H9 (cell line): ENCODE measurements at regions not wholly inside any gene's neighbourhood (a gene's known extent, or its start where the extent isn't known, plus 50 kb on each side); places are given as distances from the start of the nearest gene placed in this dataset.

Experiments used
- DNase-seq: peaks from one replicate; pipeline ENCODE4 v3.0.0-alpha.2; 2017
- H2AFZ ChIP-seq: one replicate; pipeline ENCODE4 v1.6.1; 2013; ENCODE audit warnings: mild to moderate bottlenecking, low read length, control low read depth, moderate library complexity
- H2AK5ac ChIP-seq: 2 replicates; pipeline ENCODE4 v1.6.1; 2013; ENCODE audit warnings: low read length, control low read depth, mixed read lengths; ENCODE audit not compliant: insufficient read length
- H2BK120ac ChIP-seq: one replicate; pipeline ENCODE4 v1.6.1; 2013; ENCODE audit warnings: low read depth, mild to moderate bottlenecking, low read length, control low read depth, inconsistent platforms; ENCODE audit not compliant: poor library complexity, severe bottlenecking
- H2BK12ac ChIP-seq: 2 replicates; pipeline ENCODE4 v1.6.1; 2013; ENCODE audit warnings: low read length, control low read depth, mixed read lengths, low read depth; ENCODE audit not compliant: insufficient read length
- H2BK15ac ChIP-seq: 2 replicates; pipeline ENCODE4 v1.6.1; 2013; ENCODE audit warnings: low read depth, low read length, control low read depth
- H2BK20ac ChIP-seq: one replicate; pipeline ENCODE4 v1.6.1; 2013; ENCODE audit warnings: low read depth, mild to moderate bottlenecking, low read length, control low read depth, inconsistent platforms; ENCODE audit not compliant: poor library complexity, severe bottlenecking
- H2BK5ac ChIP-seq: 2 replicates; pipeline ENCODE4 v1.6.1; 2013; ENCODE audit warnings: low read length, control low read depth, mixed read lengths; ENCODE audit not compliant: insufficient read length
- H3K14ac ChIP-seq: 2 replicates; pipeline ENCODE4 v1.6.1; 2013; ENCODE audit warnings: low read length, control low read depth; ENCODE audit not compliant: insufficient read depth
- H3K18ac ChIP-seq: 2 replicates; pipeline ENCODE4 v1.6.1; 2013; ENCODE audit warnings: low read depth, mild to moderate bottlenecking, mixed read lengths, low read length, control low read depth; ENCODE audit not compliant: insufficient read length
- H3K23ac ChIP-seq: 2 replicates; pipeline ENCODE4 v1.6.1; 2013; ENCODE audit warnings: low read length, control low read depth, mixed read lengths, low read depth; ENCODE audit not compliant: insufficient read length
- H3K23me2 ChIP-seq: 2 replicates; pipeline ENCODE4 v1.6.1; 2013; ENCODE audit warnings: low read depth, mild to moderate bottlenecking, mixed read lengths, low read length, control low read depth; ENCODE audit not compliant: insufficient read length, poor library complexity, severe bottlenecking
- H3K27ac ChIP-seq: 2 replicates; pipeline ENCODE4 v1.5.1; 2013; ENCODE audit warnings: low read length, control low read depth, mixed read lengths, low read depth; ENCODE audit not compliant: insufficient read length
- H3K27me3 ChIP-seq: 2 replicates; pipeline ENCODE4 v1.6.1; 2013; ENCODE audit warnings: low read length, control low read depth, inconsistent platforms; ENCODE audit not compliant: insufficient read depth
- H3K4ac ChIP-seq: 2 replicates; pipeline ENCODE4 v1.6.1; 2013; ENCODE audit warnings: low read depth, mild to moderate bottlenecking, control low read depth, inconsistent platforms, low read length, moderate library complexity
- H3K4me1 ChIP-seq: 2 replicates; pipeline ENCODE4 v1.6.1; 2013; ENCODE audit warnings: low read length, control low read depth, inconsistent platforms; ENCODE audit not compliant: insufficient read depth
- H3K4me2 ChIP-seq: 2 replicates; pipeline ENCODE4 v1.6.1; 2013; ENCODE audit warnings: low read length, control low read depth, mixed read lengths; ENCODE audit not compliant: insufficient read length, insufficient read depth
- H3K56ac ChIP-seq: 2 replicates; pipeline ENCODE4 v1.6.1; 2013; ENCODE audit warnings: low read depth, mild to moderate bottlenecking, mixed read lengths, low read length, control low read depth; ENCODE audit not compliant: insufficient read length
- H3K79me1 ChIP-seq: 2 replicates; pipeline ENCODE4 v1.6.1; 2013; ENCODE audit warnings: low read depth, mild to moderate bottlenecking, moderate library complexity, low read length, control low read depth, inconsistent platforms; ENCODE audit not compliant: insufficient read depth, poor library complexity, severe bottlenecking
- H3K79me2 ChIP-seq: 2 replicates; pipeline ENCODE4 v1.6.1; 2013; ENCODE audit warnings: low read length, control low read depth, inconsistent platforms; ENCODE audit not compliant: insufficient read depth
- H3K9ac ChIP-seq: 2 replicates; pipeline ENCODE4 v1.6.1; 2013; ENCODE audit warnings: low read length, control low read depth, mixed read lengths; ENCODE audit not compliant: insufficient read length; ENCODE audit errors: extremely low read depth
- H3K9me3 ChIP-seq: one replicate; pipeline ENCODE4 v1.6.1; 2013; ENCODE audit warnings: low read depth, low read length, inconsistent platforms; ENCODE audit not compliant: control insufficient read depth
- H3T11ph ChIP-seq: one replicate; pipeline ENCODE4 v1.6.1; 2013; ENCODE audit warnings: mild to moderate bottlenecking, low read length, control low read depth, inconsistent platforms
- H4K20me1 ChIP-seq: one replicate; pipeline ENCODE4 v1.6.1; 2013; ENCODE audit not compliant: control insufficient read depth, insufficient read length, insufficient read depth
- H4K5ac ChIP-seq: 2 replicates; pipeline ENCODE4 v1.6.1; 2013; ENCODE audit warnings: low read depth, mild to moderate bottlenecking, mixed read lengths, low read length, control low read depth; ENCODE audit not compliant: insufficient read length
- H4K8ac ChIP-seq: replicated peaks from 2 replicates; pipeline ENCODE4 v1.6.1; 2013; ENCODE audit warnings: low read length, control low read depth, mixed read lengths, low read depth; ENCODE audit not compliant: insufficient read length
- H4K91ac ChIP-seq: 2 replicates; pipeline ENCODE4 v1.6.1; 2013; ENCODE audit warnings: low read depth, mild to moderate bottlenecking, moderate library complexity, mixed read lengths, low read length, control low read depth; ENCODE audit not compliant: insufficient read length
- H3K27ac Mint-ChIP-seq, 3 experiments: 2 replicates in 2 of 3; 3 replicates in 1 of 3; pipeline ENCODE4 v1.8.0; 2020 to 2021; ENCODE audit warnings: mixed read lengths in 3 of 3, mild to moderate bottlenecking in 1 of 3, moderate library complexity in 1 of 3
- H3K27me3 Mint-ChIP-seq: 2 replicates; pipeline ENCODE4 v1.8.0; 2021; ENCODE audit warnings: low read depth, mild to moderate bottlenecking, moderate library complexity, mixed read lengths
- H3K36me3 Mint-ChIP-seq, 3 experiments: 2 replicates in 2 of 3; 3 replicates in 1 of 3; pipeline ENCODE4 v1.8.0; 2020 to 2021; ENCODE audit warnings: low read depth in 3 of 3, mixed read lengths in 3 of 3; ENCODE audit not compliant: insufficient read depth in 1 of 3
- H3K4me1 Mint-ChIP-seq, 2 experiments: 2 replicates each; pipeline ENCODE4 v1.8.0; 2020; ENCODE audit warnings: mixed read lengths in 2 of 2
- H3K4me3 Mint-ChIP-seq, 2 experiments: 2 replicates in 1 of 2; 3 replicates in 1 of 2; pipeline ENCODE4 v1.8.0; 2020 to 2021; ENCODE audit warnings: mild to moderate bottlenecking in 2 of 2, mixed read lengths in 2 of 2, moderate library complexity in 1 of 2
- H3K9me3 Mint-ChIP-seq, 2 experiments: 2 replicates in 1 of 2; 3 replicates in 1 of 2; pipeline ENCODE4 v1.8.0; 2020; ENCODE audit warnings: mild to moderate bottlenecking in 2 of 2, mixed read lengths in 2 of 2, moderate library complexity in 1 of 2
- CTCF ChIP-seq: fragments of 200-600 bp; sonication (generic); conservative IDR thresholded peaks from 3 replicates; pipeline ENCODE4 v1.8.0; 2021; ENCODE audit warnings: antibody characterized with exemption, mild to moderate bottlenecking
- WGBS: extraction: QIAGEN DNeasy Blood & Tissue Kit; methylation state at CpG from one replicate; pipeline ENCODE4 v1.1.7; 2013; ENCODE audit warnings: missing lambda C conversion rate, low lambda C conversion rate, mixed read lengths; ENCODE audit not compliant: insufficient read length; ENCODE audit errors: extremely low coverage; 5-methylcytosine and 5-hydroxymethylcytosine counted together

- Histone ChIP-seq H3K79me1 (no peaks in the 10 kb centered on the region), H4K5ac (no peak overlapping the region), H2BK12ac (no peak overlapping the region), H3K9ac (no peak overlapping the region), H2BK20ac (no peak overlapping the region), H2AK5ac (no peak overlapping the region), H3K4me2 (no peak overlapping the region), H3K27ac (no peak overlapping the region), H3K14ac (no peak overlapping the region), H2BK5ac (no peak overlapping the region), H3K23me2 (no peaks in the 10 kb centered on the region), H3K56ac (no peak overlapping the region), H3K4ac (no peak overlapping the region), H2BK120ac (no peak overlapping the region), H3T11ph (no peak overlapping the region), H4K8ac (no peak overlapping the region), H3K79me2 (no peaks in the 10 kb centered on the region), H3K23ac (no peak overlapping the region), H4K91ac (no peak overlapping the region), H3K9me3 (no peaks in the 10 kb centered on the region), H2AFZ (no peak overlapping the region), H3K27me3 (no peaks in the 10 kb centered on the region), H2BK15ac (no peak overlapping the region), H4K20me1 (no peaks in the 10 kb centered on the region), H3K18ac (no peak overlapping the region), H3K4me1 (no peaks in the 10 kb centered on the region; the same call in 1 of the 2 replicates)
- Mint-ChIP-seq H3K27ac (no peak overlapping the region), H3K4me3 (no peak overlapping the region), H3K4me1 (peaks cover 14 to 24% of the 10 kb centered on the region in 2 experiments), H3K36me3 (no peaks in the 10 kb centered on the region), H3K9me3 (no peaks in the 10 kb centered on the region), H3K27me3 (no peaks in the 10 kb centered on the region)
- no CpG with 5 or more reads among the region's 5 CpGs for whole genome bisulfite sequencing
- TF ChIP-seq CTCF, result no peak
- DNase-seq, result no peak
Measured at GRCh38 chr13:73759434-73759833, 374.8 kb downstream of the KLF12 start.
